ENCODE measurements at regions not wholly inside any gene's neighbourhood (a gene's known extent, or its start where the extent isn't known, plus 50 kb on each side); places are given as distances from the start of the nearest gene placed in this dataset.

- H3K36me3 ChIP-seq (ENCODE audit: insufficient read depth) = no peaks in the 10 kb centered on the region
- H3K27ac ChIP-seq (ENCODE audit: low read depth) = no peak overlapping the region
- WGBS = 22% methylated on average over 2 of the region's 2 CpGs
- H3K4me1 ChIP-seq (ENCODE audit: insufficient read depth) = no peaks in the 10 kb centered on the region
- DNase-seq (ENCODE audit: extremely low spot score) = peak; percentile 63
- H3K4me3 ChIP-seq (ENCODE audit: low read depth, low read length) = no peak overlapping the region
Observed at GRCh38 chr14:53538316-53538881, 385.3 kb upstream of the DDHD1 start.

- H3K27ac ChIP-seq (ENCODE audit: low read depth) = peak overlapping the region; percentile 10
- DNase-seq (ENCODE audit: extremely low spot score) = no peak
- 40% methylated on average over 5 of the region's 5 CpGs for WGBS
- no peaks in the 10 kb centered on the region for H3K4me1 ChIP-seq (ENCODE audit: insufficient read depth)
- no peak overlapping the region for H3K4me3 ChIP-seq (ENCODE audit: low read depth, low read length)
- H3K36me3 ChIP-seq (ENCODE audit: insufficient read depth) = no peaks in the 10 kb centered on the region
Observed at GRCh38 chr14:53537422-53538315, 384.5 kb upstream of the DDHD1 start.

DNA sequence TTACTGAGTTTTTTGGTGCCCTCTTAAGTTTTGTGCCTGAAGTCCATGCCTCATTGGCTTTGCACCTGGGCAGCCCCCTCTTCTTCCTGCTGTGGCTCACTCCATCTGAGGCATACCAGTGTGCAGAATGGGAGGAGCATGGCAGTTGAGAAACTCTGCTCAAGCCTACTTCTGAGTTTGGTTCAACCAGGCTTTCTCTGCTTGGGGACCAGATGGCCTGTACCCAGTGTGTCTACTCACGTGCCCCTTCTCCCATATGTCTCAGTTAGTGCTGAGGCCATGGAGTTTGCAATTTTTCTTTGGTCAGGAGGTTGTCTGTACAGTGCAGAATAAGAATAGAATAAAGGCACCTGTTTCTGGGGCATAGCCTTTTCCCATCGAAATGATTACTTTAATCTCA is 383.3 kb upstream of the DDHD1 start:
- WGBS = 97% methylated on average over 2 of the region's 2 CpGs
- Histone ChIP-seq H3K27ac (ENCODE audit: low read depth) (peak overlapping the region; percentile 23), H3K4me1 (ENCODE audit: insufficient read depth) (no peaks in the 10 kb centered on the region), H3K36me3 (ENCODE audit: insufficient read depth) (no peaks in the 10 kb centered on the region), H3K4me3 (ENCODE audit: low read depth, low read length) (no peak overlapping the region)
- DNase-seq (ENCODE audit: extremely low spot score) = no peak

GRCh38 chr14:53534841-53535240 is 381.7 kb upstream of the DDHD1 start:
- 86% methylated on average over 6 of the region's 6 CpGs for WGBS
- Histone ChIP-seq H3K4me1 (ENCODE audit: insufficient read depth) (no peaks in the 10 kb centered on the region), H3K27ac (ENCODE audit: low read depth) (no peak overlapping the region), H3K36me3 (ENCODE audit: insufficient read depth) (no peaks in the 10 kb centered on the region), H3K4me3 (ENCODE audit: low read depth, low read length) (no peak overlapping the region)
- DNase-seq (ENCODE audit: extremely low spot score) = no peak

DNA sequence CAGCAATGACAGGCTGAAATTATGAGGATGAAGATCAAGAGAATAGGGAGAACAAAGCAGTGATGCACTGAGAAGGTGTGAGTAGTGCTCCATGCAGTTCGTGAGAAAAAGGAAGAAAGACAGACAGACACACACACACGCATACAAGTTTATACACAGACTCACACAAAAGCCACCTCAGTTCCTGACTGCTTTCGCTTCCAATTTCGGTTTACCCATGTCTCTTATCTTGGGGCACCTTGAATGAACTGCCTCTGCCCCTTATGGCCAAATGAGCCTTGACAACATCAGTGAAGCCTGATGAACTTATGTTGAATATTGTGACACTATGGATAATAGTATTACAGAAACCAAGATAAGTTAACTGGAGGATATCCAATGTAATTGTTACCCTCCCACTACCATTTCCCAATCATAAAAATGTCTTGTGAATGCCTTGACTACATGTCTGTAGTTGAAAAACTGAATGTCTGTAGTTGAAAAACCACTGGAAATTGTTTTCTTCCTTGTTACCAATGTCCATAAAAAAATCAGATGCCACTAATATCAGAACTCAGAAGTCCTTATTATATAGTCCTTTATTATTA is 380.4 kb upstream of the DDHD1 start:
- WGBS = 69% methylated on average over 4 of the region's 4 CpGs
- Histone ChIP-seq H3K36me3 (ENCODE audit: insufficient read depth) (no peaks in the 10 kb centered on the region), H3K4me1 (ENCODE audit: insufficient read depth) (no peaks in the 10 kb centered on the region), H3K4me3 (ENCODE audit: low read depth, low read length) (no peak overlapping the region), H3K27ac (ENCODE audit: low read depth) (no peak overlapping the region)
- DNase-seq (ENCODE audit: extremely low spot score) = no peak

DNA sequence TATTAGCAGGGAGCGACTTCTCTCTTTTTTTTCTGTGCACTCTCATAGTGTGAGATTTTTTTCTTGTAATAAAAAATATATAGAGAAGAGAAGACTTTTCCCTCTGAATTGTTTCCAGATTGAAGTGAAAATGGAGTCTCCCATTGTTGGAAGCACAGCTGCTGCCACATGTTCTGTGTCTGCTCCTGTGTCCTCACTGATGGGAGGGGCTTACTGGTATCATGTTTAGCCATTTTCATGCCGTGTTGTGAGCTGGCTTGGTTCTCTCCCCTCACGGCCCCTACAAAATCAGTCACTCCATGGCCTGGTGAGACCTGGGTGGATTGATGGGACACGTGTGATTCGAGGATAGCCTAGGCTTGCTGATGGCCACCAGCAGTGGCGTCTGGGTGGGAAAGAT is 379.7 kb upstream of the DDHD1 start:
- H3K36me3 ChIP-seq (ENCODE audit: insufficient read depth) = no peaks in the 10 kb centered on the region
- H3K4me1 ChIP-seq (ENCODE audit: insufficient read depth) = no peaks in the 10 kb centered on the region
- no peak overlapping the region for H3K4me3 ChIP-seq (ENCODE audit: low read depth, low read length)
- 68% methylated on average over 6 of the region's 6 CpGs for WGBS
- no peak for DNase-seq (ENCODE audit: extremely low spot score)
- H3K27ac ChIP-seq (ENCODE audit: low read depth) = no peak overlapping the region

- no peak overlapping the region for H3K27ac ChIP-seq (ENCODE audit: low read depth)
- H3K4me1 ChIP-seq (ENCODE audit: insufficient read depth) = no peaks in the 10 kb centered on the region
- 69% methylated on average over 1 of the region's 1 CpG for WGBS
- no peaks in the 10 kb centered on the region for H3K36me3 ChIP-seq (ENCODE audit: insufficient read depth)
- H3K4me3 ChIP-seq (ENCODE audit: low read depth, low read length) = no peak overlapping the region
- DNase-seq (ENCODE audit: extremely low spot score) = no peak
Observed at GRCh38 chr14:53531730-53532129, 378.6 kb upstream of the DDHD1 start.

DNA sequence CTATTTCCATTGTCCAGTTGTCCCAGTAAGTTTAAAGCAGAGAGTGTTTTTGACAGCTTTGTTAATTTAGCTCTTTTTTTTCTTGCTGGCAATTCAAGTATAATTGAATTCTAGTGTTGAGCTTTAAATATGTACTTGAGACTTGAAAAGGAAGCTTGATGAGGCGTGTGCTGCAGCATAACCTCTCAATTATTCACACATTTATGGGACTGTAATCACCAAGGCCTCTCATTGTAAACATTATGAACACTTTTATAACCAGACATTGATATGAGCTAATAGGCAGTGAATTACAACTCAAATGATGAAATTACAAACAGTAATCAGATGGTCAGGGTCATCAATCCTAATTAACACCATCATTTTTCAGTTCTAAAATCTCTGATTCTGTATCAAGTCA is 378.0 kb upstream of the DDHD1 start:
- no peak overlapping the region for H3K4me3 ChIP-seq (ENCODE audit: low read depth, low read length)
- no peaks in the 10 kb centered on the region for H3K36me3 ChIP-seq (ENCODE audit: insufficient read depth)
- H3K27ac ChIP-seq (ENCODE audit: low read depth) = no peak overlapping the region
- no peaks in the 10 kb centered on the region for H3K4me1 ChIP-seq (ENCODE audit: insufficient read depth)
- 84% methylated on average over 1 of the region's 1 CpG for WGBS
- no peak for DNase-seq (ENCODE audit: extremely low spot score)

DNA sequence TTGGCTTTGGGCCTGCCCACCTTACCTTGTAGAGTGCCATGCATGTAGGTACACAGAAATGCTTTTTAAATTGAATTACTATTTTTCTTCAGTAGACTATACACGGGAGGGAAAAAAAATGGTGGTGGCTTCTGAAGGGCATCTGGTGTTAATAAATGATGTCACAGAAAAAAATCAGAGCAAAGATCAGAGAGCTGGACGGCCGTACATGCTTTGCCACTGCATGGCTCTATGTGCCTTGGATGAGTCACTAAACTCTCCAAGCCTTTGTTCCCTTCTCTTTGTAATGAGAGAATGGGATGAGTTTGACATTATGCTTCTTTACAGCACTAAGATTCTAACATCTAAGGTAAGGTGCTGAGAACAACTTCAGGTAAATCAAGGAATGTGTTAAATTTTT is 376.4 kb upstream of the DDHD1 start:
- Histone ChIP-seq H3K27ac (ENCODE audit: low read depth) (no peak overlapping the region), H3K36me3 (ENCODE audit: insufficient read depth) (no peaks in the 10 kb centered on the region), H3K4me3 (ENCODE audit: low read depth, low read length) (no peak overlapping the region), H3K4me1 (ENCODE audit: insufficient read depth) (no peaks in the 10 kb centered on the region)
- 75% methylated on average over 3 of the region's 3 CpGs for WGBS
- DNase-seq (ENCODE audit: extremely low spot score) = no peak

DNA sequence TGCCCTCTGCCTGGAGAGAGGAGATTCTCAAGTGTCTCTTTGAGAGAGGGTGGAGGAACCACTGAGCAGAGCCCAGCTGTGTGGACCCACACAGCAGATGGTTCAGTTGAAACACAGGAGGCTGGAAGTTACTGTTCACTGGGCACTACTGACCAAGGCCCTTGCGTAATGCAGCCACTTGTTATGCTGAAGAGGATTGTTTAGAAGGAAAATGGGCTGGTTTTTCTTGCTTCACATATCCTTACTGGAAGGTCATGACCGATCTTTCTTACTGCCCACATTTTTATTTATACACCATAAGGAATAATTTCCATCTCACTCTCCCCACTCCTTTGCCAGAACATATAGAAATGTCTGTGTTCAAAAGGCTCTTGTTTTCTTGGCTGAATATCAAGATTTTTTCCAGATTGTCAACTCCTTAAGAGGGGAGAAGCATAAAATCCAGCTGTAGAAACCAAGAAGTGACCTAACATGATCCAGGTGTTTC is 375.1 kb upstream of the DDHD1 start:
- no peak overlapping the region for H3K27ac ChIP-seq (ENCODE audit: low read depth)
- no peak for DNase-seq (ENCODE audit: extremely low spot score)
- WGBS = 77% methylated on average over 2 of the region's 2 CpGs

GRCh38 chr14:53526200-53526599 is 373.1 kb upstream of the DDHD1 start:
- DNase-seq (ENCODE audit: extremely low spot score) = no peak
- H3K36me3 ChIP-seq (ENCODE audit: insufficient read depth) = no peaks in the 10 kb centered on the region
- H3K27ac ChIP-seq (ENCODE audit: low read depth) = no peak overlapping the region
- H3K4me3 ChIP-seq (ENCODE audit: low read depth, low read length) = no peak overlapping the region
- 66% methylated on average over 3 of the region's 3 CpGs for WGBS
- H3K4me1 ChIP-seq (ENCODE audit: insufficient read depth) = no peaks in the 10 kb centered on the region

More for the DNA sequence above, 375.1 kb upstream of the DDHD1 start:
- Histone ChIP-seq H3K4me1 (ENCODE audit: insufficient read depth) (no peaks in the 10 kb centered on the region), H3K4me3 (ENCODE audit: low read depth, low read length) (no peak overlapping the region), H3K36me3 (ENCODE audit: insufficient read depth) (no peaks in the 10 kb centered on the region)

- no peak for DNase-seq (ENCODE audit: extremely low spot score)
- H3K4me1 ChIP-seq (ENCODE audit: insufficient read depth) = no peaks in the 10 kb centered on the region
- WGBS = 81% methylated on average over 2 of the region's 2 CpGs
- no peaks in the 10 kb centered on the region for H3K36me3 ChIP-seq (ENCODE audit: insufficient read depth)
- H3K27ac ChIP-seq (ENCODE audit: low read depth) = no peak overlapping the region
- H3K4me3 ChIP-seq (ENCODE audit: low read depth, low read length) = no peak overlapping the region
Observed at GRCh38 chr14:53525608-53526007, 372.5 kb upstream of the DDHD1 start.

DNA sequence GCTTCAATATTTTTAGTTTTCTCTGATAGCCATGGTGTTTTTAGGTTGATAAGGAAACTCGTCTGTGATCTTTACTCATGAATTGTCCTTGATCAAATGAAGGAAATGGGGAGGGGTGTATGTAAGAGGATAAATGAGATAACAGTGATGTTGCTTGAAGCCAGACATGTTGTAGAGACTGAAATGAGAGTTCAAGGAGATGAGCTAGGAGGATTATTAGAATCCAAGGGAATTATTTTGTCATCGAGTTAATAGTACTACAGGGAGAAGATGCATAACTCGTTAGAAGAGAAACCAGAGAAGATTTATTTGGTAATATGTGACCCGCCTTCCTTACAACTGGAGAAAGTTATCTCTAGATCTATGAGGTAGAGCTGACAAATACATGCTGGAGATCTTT is 371.3 kb upstream of the DDHD1 start:
- 55% methylated on average over 4 of the region's 4 CpGs for WGBS
- H3K4me1 ChIP-seq (ENCODE audit: insufficient read depth) = no peaks in the 10 kb centered on the region
- no peak overlapping the region for H3K4me3 ChIP-seq (ENCODE audit: low read depth, low read length)

DNA sequence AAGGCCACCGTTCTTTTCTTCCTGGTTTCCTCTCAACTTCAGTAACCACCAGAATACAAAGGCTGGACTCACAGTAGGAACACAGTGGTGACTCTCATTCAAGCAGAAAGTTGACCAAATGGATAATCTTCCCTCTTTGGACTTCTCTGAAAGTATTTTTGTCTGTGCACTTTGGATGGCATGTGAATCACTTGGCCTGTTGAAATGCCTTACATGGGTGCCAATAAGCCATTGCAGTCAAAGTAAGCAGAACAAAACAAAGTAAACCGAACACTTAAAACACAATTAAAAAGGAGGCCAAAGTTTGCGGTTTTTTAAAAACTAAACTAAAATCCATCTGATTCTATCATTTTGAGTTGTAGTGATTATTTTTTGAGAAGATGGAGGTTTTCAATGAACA is 370.1 kb upstream of the DDHD1 start:
- Histone ChIP-seq H3K36me3 (ENCODE audit: insufficient read depth) (no peaks in the 10 kb centered on the region), H3K27ac (ENCODE audit: low read depth) (no peak overlapping the region), H3K4me1 (ENCODE audit: insufficient read depth) (no peaks in the 10 kb centered on the region), H3K4me3 (ENCODE audit: low read depth, low read length) (no peak overlapping the region)
- no peak for DNase-seq (ENCODE audit: extremely low spot score)
- 89% methylated on average over 3 of the region's 3 CpGs for WGBS

More for the DNA sequence above, 371.3 kb upstream of the DDHD1 start:
- no peak overlapping the region for H3K27ac ChIP-seq (ENCODE audit: low read depth)
- H3K36me3 ChIP-seq (ENCODE audit: insufficient read depth) = no peaks in the 10 kb centered on the region
- DNase-seq (ENCODE audit: extremely low spot score) = no peak

Data from urinary bladder (tissue), 3 donors.